Type B pancreatic cell (in vitro differentiated cells): ENCODE measurements at regions not wholly inside any gene's neighbourhood (a gene's known extent, or its start where the extent isn't known, plus 50 kb on each side); places are given as distances from the start of the nearest gene placed in this dataset.

Experiments used
- DNase-seq: peaks from one replicate; pipeline ENCODE4 v3.0.0; 2021; ENCODE audit warnings: mixed read lengths; ENCODE audit not compliant: unreplicated experiment; ENCODE audit errors: extremely low spot score
- H3K27ac Mint-ChIP-seq: 2 replicates; pipeline ENCODE4 v1.8.0; 2021; ENCODE audit warnings: mild to moderate bottlenecking, mixed read lengths
- H3K27me3 Mint-ChIP-seq: 2 replicates; pipeline ENCODE4 v1.8.0; 2021; ENCODE audit warnings: mixed read lengths
- H3K36me3 Mint-ChIP-seq: 2 replicates; pipeline ENCODE4 v1.8.0; 2021; ENCODE audit warnings: mixed read lengths
- H3K4me1 Mint-ChIP-seq: one replicate; pipeline ENCODE4 v1.8.0; 2021; ENCODE audit warnings: mixed read lengths; ENCODE audit not compliant: unreplicated experiment
- H3K4me3 Mint-ChIP-seq: 2 replicates; pipeline ENCODE4 v1.8.0; 2021; ENCODE audit warnings: mild to moderate bottlenecking, mixed read lengths
- H3K9me3 Mint-ChIP-seq: 2 replicates; pipeline ENCODE4 v1.8.0; 2021; ENCODE audit warnings: mixed read lengths
- TF ChIP-seq, protein P1 (sequence below): fragments of 200-600 bp; sonication (generic); conservative IDR thresholded peaks from 2 replicates; pipeline ENCODE4 v1.5.0; 2021; ENCODE audit warnings: antibody characterized with exemption, mild to moderate bottlenecking

DNA sequence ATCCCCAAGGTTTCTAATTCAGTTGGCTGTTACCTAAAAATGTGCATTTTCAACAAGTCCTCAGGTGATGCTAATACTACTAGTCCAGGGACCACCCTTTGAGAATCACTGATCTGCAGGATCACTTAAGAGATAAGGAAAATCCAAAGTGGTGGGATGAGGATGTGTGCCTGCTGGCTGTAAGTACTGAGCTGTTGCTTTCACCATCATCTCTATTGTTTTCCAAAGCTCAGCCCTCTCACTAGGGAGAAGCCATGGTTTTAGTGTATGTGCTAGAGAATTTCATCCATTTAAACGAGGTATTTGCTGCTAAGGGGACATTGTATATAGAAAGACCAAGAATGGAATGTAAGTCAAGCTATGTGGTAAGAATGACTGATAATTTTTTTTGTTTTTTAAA, 202.3 kb downstream of the KIF21A start:
- TF ChIP-seq, protein P1, sequence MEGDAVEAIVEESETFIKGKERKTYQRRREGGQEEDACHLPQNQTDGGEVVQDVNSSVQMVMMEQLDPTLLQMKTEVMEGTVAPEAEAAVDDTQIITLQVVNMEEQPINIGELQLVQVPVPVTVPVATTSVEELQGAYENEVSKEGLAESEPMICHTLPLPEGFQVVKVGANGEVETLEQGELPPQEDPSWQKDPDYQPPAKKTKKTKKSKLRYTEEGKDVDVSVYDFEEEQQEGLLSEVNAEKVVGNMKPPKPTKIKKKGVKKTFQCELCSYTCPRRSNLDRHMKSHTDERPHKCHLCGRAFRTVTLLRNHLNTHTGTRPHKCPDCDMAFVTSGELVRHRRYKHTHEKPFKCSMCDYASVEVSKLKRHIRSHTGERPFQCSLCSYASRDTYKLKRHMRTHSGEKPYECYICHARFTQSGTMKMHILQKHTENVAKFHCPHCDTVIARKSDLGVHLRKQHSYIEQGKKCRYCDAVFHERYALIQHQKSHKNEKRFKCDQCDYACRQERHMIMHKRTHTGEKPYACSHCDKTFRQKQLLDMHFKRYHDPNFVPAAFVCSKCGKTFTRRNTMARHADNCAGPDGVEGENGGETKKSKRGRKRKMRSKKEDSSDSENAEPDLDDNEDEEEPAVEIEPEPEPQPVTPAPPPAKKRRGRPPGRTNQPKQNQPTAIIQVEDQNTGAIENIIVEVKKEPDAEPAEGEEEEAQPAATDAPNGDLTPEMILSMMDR: no peak
- no peaks in the 10 kb centered on the region for H3K9me3 Mint-ChIP-seq
- no peak overlapping the region for H3K27ac Mint-ChIP-seq
- no peaks in the 10 kb centered on the region for H3K4me1 Mint-ChIP-seq
- no peak for DNase-seq
- H3K27me3 Mint-ChIP-seq: no peaks in the 10 kb centered on the region
- H3K36me3 Mint-ChIP-seq: no peaks in the 10 kb centered on the region
- no peak overlapping the region for H3K4me3 Mint-ChIP-seq

DNA sequence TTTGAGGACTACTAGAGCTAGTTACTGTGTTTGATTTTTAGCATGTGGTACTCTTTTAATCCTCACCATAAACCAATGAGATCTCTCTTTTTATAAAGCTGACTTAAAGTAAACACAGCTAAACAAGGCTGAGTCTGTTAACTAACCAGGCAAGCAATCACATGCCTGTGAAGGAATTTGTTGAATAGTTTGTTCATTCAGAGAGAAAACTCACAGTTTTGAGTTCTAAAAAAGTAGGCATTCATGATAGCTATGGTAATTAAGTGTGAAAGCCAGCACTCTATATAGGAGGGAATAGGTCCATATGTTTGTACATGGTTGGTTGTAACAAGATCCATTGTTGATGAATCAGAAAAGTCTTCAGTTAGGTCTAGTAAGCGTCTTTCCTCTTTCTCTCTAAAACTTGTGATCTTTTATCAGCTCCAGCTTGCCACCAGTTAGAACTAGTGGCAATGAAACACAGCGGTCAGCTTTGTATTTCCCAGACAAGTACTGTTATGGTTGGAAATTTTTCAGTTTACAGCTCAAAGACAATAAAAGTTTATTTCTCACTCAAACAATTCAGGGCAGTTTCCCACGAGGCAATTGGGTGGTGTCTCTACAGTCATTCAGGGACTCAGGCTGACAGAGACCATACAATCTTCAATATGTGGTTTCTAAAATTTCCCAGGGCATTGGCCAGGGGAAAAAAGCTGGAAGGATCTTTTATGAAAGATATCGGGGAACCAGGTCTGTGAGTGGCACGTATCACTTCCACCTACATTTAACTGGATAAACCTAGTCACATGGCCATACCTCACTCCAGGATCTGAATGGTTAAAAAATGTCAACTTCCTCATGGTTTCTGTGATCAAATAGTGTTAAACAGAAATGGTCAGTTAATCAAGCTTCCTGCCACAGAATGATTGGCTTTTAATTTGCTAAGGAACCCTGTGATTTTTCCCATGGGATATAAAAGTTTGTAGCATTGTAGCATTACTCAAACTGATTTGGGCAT, 203.1 kb downstream of the KIF21A start:
- TF ChIP-seq, protein P1: no peak
- no peak for DNase-seq
- no peak overlapping the region for H3K27ac Mint-ChIP-seq

DNA sequence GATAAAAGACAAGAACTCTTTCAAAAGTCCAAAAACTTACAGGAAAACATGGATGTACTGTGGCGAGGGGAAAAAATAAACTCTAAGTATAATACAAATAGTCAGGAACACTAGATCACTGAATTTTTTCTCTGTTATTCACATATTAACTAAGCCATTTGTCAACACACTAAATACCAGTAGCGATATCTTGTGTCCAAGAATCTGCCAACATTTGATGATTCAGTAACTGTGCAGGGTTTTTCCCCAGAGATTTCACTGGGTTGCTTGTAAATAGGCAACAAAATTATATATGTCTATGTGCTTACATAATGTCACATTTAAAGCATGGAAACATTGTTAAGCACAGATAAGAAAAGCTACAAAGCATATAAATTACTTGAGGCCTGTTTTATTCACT, 205.9 kb downstream of the KIF21A start:
- TF ChIP-seq, protein P1: no peak
- Mint-ChIP-seq H3K9me3 (no peaks in the 10 kb centered on the region), H3K27ac (no peak overlapping the region), H3K4me1 (no peaks in the 10 kb centered on the region), H3K27me3 (no peaks in the 10 kb centered on the region), H3K4me3 (no peak overlapping the region), H3K36me3 (no peaks in the 10 kb centered on the region)
- DNase-seq: no peak

More for the DNA sequence above, 203.1 kb downstream of the KIF21A start:
- no peaks in the 10 kb centered on the region for H3K36me3 Mint-ChIP-seq
- H3K27me3 Mint-ChIP-seq: no peaks in the 10 kb centered on the region
- H3K9me3 Mint-ChIP-seq: no peaks in the 10 kb centered on the region
- no peak overlapping the region for H3K4me3 Mint-ChIP-seq
- no peaks in the 10 kb centered on the region for H3K4me1 Mint-ChIP-seq

DNA sequence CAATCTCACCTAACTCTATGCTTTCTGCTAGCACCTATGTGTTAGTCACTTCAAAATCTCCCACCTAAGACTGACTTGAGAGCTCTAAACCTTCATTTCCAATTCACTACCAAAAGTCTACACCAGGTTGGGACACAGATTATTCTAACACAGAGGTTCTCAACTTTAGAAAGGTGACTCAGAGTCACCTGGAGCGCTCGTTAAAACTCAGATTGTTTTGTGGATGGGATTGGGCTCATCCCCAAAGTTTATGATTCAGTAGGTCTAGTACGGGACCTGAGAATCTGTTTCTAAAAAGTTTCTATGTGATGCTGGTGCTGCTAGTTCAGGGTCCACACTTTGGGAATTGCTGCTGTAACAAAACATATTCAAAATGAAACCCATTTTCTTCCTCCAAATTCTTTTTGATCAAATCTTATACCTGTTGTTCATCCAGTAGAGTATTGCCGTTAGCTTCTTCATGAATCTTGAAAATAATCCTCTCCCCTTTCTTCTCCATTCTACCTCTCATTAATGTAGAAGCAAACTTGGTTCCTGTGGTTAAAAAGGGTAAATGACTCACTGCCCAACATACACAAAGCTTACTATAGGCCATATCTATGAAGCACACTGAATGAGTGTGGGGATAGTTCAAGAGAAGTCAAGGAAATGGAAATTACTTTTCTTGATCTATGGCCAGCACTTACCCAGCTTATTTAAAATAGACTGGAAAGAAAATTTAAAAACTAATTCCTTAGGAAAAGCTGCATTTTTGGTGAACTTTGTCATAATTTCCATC, 206.7 kb downstream of the KIF21A start:
- Mint-ChIP-seq H3K36me3 (no peaks in the 10 kb centered on the region), H3K4me1 (no peaks in the 10 kb centered on the region), H3K4me3 (no peak overlapping the region), H3K27me3 (no peaks in the 10 kb centered on the region), H3K9me3 (no peaks in the 10 kb centered on the region), H3K27ac (no peak overlapping the region)
- no peak for DNase-seq
- TF ChIP-seq, protein P1: no peak

DNA sequence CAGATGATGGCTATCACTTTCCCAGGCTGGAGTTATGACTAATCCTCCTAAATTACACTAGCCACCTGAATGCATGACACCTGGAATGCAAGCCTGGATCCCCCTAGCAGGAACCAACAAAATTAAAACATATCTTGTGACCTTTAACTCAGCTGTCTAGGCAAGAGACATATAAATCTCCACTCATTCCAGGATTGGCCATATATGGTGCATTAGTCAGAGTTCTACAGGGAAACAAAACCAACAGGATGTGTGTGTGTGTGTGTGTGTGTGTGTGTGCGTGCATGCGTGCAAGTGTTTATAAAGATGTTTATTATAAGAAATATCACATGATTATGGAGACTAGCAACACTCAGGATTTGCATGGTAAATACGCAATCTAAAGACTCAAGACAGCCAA, 212.8 kb downstream of the KIF21A start:
- Mint-ChIP-seq H3K9me3 (no peaks in the 10 kb centered on the region), H3K27me3 (peaks cover 5% of the 10 kb centered on the region), H3K36me3 (no peaks in the 10 kb centered on the region), H3K4me1 (peaks cover 19% of the 10 kb centered on the region), H3K4me3 (no peak overlapping the region), H3K27ac (no peak overlapping the region)
- no peak for DNase-seq
- TF ChIP-seq, protein P1: no peak
